Natural killer cell (primary cell): ENCODE measurements at regions not wholly inside any gene's neighbourhood (a gene's known extent, or its start where the extent isn't known, plus 50 kb on each side); places are given as distances from the start of the nearest gene placed in this dataset.

Experiments
- ATAC-seq, 3 donors: fragments of 150-1000 bp in 2 of 3; fragments of 200-7000 bp in 1 of 3; cut with Tn5 transposase; 1 replicate in 1 of 3; 2 replicates in 2 of 3; pipeline ENCODE4 v1.10.0; 2021; ENCODE audit warnings: mild to moderate bottlenecking in 2 of 3, moderate library complexity in 2 of 3
- DNase-seq, 2 donors: peaks; one replicate each; pipeline versions ENCODE4 v3.0.0 to v3.0.0-alpha.2; 2013 to 2021; ENCODE audit warnings: mixed read lengths in 1 of 2
- H3K27ac ChIP-seq: one replicate; pipeline ENCODE4 v1.5.1; 2013; ENCODE audit warnings: mild to moderate bottlenecking, low read length
- H3K27me3 ChIP-seq: one replicate; pipeline ENCODE4 v1.6.1; 2013; ENCODE audit warnings: low read length; ENCODE audit not compliant: control insufficient read depth, insufficient read depth
- H3K36me3 ChIP-seq: one replicate; pipeline ENCODE4 v1.6.1; 2013; ENCODE audit warnings: low read length; ENCODE audit not compliant: control insufficient read depth, insufficient read depth
- H3K4me1 ChIP-seq: one replicate; pipeline ENCODE4 v1.6.1; 2013; ENCODE audit warnings: low read length; ENCODE audit not compliant: control insufficient read depth, insufficient read depth
- H3K4me3 ChIP-seq: one replicate; pipeline ENCODE4 v1.5.1; 2013; ENCODE audit warnings: low read length
- H3K9me3 ChIP-seq: one replicate; pipeline ENCODE4 v1.6.1; 2013; ENCODE audit warnings: low read length; ENCODE audit not compliant: control insufficient read depth, insufficient read depth
- H3K27ac Mint-ChIP-seq, 2 donors: one replicate each; pipeline ENCODE4 v1.8.0; 2022; ENCODE audit warnings: mild to moderate bottlenecking in 2 of 2, mixed read lengths in 2 of 2, moderate library complexity in 1 of 2
- H3K27me3 Mint-ChIP-seq, 2 donors: one replicate each; pipeline ENCODE4 v1.8.0; 2022; ENCODE audit warnings: low read depth in 2 of 2, mixed read lengths in 2 of 2
- H3K36me3 Mint-ChIP-seq: one replicate; pipeline ENCODE4 v1.8.0; 2022; ENCODE audit warnings: mixed read lengths
- H3K4me1 Mint-ChIP-seq, 2 donors: one replicate each; pipeline ENCODE4 v1.8.0; 2022; ENCODE audit warnings: mixed read lengths in 2 of 2
- H3K4me3 Mint-ChIP-seq: one replicate; pipeline ENCODE4 v1.8.0; 2022; ENCODE audit warnings: mild to moderate bottlenecking, moderate library complexity, mixed read lengths
- H3K9me3 Mint-ChIP-seq, 2 donors: one replicate each; pipeline ENCODE4 v1.8.0; 2022; ENCODE audit warnings: mixed read lengths in 2 of 2
- WGBS: methylation state at CpG from one replicate; pipeline ENCODE4 v1.1.7; 2013; ENCODE audit warnings: missing lambda C conversion rate; ENCODE audit not compliant: insufficient coverage; 5-methylcytosine and 5-hydroxymethylcytosine counted together
- intact Hi-C: fragments of 100-400 bp; cut with micrococcal nuclease; formaldehyde crosslinking; loops from one replicate; pipeline ENCODE4 v1.14.2; 2022
- TF ChIP-seq, protein P1 (sequence below): fragments of 200-600 bp; IDR thresholded peaks from one replicate; pipeline ENCODE4 v1.8.0; 2022; ENCODE audit warnings: antibody characterized with exemption

DNA sequence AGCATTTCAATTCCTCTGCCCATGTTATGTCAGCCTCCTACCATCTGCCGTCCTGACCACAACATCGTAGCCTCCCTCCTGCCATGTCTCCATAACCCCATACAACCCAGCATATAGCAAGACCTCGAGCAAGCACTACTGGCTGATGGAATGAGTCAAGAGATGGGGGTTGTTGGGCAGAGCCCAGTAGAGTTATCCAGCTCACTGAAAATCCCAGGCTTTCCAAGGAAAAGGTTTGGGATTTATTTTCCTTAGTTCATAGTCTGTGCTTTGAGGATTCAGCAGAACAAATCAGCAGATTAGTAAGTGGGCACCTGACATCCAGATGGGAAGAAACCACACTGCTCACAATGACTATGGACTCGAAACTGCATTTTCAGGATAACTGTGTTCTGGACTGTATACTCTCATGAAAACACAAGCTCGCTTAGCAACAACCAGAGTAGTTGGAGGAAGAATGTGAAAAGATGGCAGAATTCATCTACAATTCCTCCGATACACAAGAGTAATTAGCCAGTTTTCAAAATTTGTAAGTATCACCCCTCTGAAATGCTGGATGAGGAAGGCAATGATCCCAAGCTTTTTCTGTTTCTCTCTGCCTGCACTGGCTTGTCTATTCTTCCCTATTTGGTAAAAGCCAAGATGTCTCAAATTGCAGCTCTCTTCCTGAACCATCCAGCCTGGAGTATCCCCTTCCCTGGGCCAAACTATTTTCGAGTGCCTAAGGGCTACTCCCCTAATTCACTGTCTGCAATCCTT lies 186.2 kb upstream of the TBL1X start:
- no peak overlapping the region for H3K4me3 ChIP-seq

DNA sequence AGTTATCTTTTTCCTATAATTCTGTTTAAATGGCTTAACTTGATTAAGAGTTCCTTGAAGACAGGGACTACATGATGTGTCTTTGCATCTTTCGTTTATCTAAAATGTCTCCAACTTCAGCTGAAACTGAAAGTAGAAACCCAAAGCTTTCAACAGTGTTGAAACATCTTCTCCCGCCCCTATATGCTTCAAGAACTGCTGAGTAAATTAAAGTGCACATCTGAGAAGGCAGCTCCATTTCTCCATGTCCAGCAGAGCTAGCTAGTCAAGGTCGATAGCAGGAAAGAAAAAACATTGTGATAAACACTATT lies 185.7 kb upstream of the TBL1X start:
- no peak overlapping the region for H3K27ac ChIP-seq
- H3K4me1 ChIP-seq: no peaks in the 10 kb centered on the region
- H3K36me3 ChIP-seq: no peaks in the 10 kb centered on the region
- WGBS: 43% methylated on average over 3 of the region's 3 CpGs
- intact Hi-C loops: no loop called here
- Mint-ChIP-seq H3K36me3 (no peaks in the 10 kb centered on the region), H3K9me3 (no peaks in the 10 kb centered on the region), H3K27ac (peak overlapping the region in 1 of 2 donors; percentile 57), H3K27me3 (peaks cover 0 to 2% of the 10 kb centered on the region in 2 donors), H3K4me3 (peak overlapping the region; percentile 32), H3K4me1 (peaks cover 0 to 11% of the 10 kb centered on the region in 2 donors)
- H3K27me3 ChIP-seq: no peaks in the 10 kb centered on the region
- DNase-seq (peak in 1 of 2 donors; percentile 16), ATAC-seq (no peak)
- no peaks in the 10 kb centered on the region for H3K9me3 ChIP-seq
- no peak overlapping the region for H3K4me3 ChIP-seq
- TF ChIP-seq, protein P1, sequence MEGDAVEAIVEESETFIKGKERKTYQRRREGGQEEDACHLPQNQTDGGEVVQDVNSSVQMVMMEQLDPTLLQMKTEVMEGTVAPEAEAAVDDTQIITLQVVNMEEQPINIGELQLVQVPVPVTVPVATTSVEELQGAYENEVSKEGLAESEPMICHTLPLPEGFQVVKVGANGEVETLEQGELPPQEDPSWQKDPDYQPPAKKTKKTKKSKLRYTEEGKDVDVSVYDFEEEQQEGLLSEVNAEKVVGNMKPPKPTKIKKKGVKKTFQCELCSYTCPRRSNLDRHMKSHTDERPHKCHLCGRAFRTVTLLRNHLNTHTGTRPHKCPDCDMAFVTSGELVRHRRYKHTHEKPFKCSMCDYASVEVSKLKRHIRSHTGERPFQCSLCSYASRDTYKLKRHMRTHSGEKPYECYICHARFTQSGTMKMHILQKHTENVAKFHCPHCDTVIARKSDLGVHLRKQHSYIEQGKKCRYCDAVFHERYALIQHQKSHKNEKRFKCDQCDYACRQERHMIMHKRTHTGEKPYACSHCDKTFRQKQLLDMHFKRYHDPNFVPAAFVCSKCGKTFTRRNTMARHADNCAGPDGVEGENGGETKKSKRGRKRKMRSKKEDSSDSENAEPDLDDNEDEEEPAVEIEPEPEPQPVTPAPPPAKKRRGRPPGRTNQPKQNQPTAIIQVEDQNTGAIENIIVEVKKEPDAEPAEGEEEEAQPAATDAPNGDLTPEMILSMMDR: no peak

More for the DNA sequence above, 186.2 kb upstream of the TBL1X start:
- Histone ChIP-seq H3K4me1 (no peaks in the 10 kb centered on the region), H3K36me3 (no peaks in the 10 kb centered on the region), H3K27me3 (no peaks in the 10 kb centered on the region), H3K9me3 (no peaks in the 10 kb centered on the region), H3K27ac (no peak overlapping the region)
- peaks cover 0 to 2% of the 10 kb centered on the region in 2 donors for H3K27me3 Mint-ChIP-seq
- no peaks in the 10 kb centered on the region for H3K36me3 Mint-ChIP-seq
- TF ChIP-seq, protein P1: no peak
- no CpG with 5 or more reads among the region's 7 CpGs for WGBS
- DNase-seq: no peak
- intact Hi-C loops: no loop called here
- peak overlapping the region; percentile 32 for H3K4me3 Mint-ChIP-seq
- peak overlapping the region in 1 of 2 donors; percentile 57 for H3K27ac Mint-ChIP-seq
- no peak for ATAC-seq
- peaks cover 0 to 14% of the 10 kb centered on the region in 2 donors for H3K4me1 Mint-ChIP-seq
- no peaks in the 10 kb centered on the region for H3K9me3 Mint-ChIP-seq

DNA sequence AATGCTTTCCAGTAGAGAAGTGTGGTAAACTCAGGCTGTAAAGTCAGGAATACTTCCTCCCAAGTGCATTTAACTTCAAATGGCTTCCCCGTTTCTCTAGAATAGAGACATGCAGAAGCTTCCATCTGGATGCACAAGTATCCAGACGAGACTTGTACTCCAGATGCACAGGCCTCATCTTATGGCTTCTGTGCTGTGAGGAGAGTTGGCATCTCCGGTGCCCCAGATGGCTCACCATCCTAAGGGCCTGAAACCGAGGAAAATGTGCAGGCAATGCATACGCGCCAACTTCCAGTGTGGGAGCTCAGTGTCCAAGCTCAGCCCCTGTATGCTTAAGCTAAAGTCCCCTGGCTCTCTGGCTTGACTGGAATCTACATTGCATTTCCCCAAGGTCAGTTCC lies 184.0 kb upstream of the TBL1X start:
- Histone ChIP-seq H3K27me3 (no peaks in the 10 kb centered on the region), H3K27ac (no peak overlapping the region), H3K9me3 (no peaks in the 10 kb centered on the region), H3K36me3 (no peaks in the 10 kb centered on the region), H3K4me1 (no peaks in the 10 kb centered on the region), H3K4me3 (no peak overlapping the region)
- no peak for ATAC-seq
- Mint-ChIP-seq H3K27ac (no peak overlapping the region), H3K4me1 (peaks cover 6 to 17% of the 10 kb centered on the region in 2 donors), H3K9me3 (no peaks in the 10 kb centered on the region), H3K4me3 (no peak overlapping the region), H3K27me3 (peaks cover under 1 to 2% of the 10 kb centered on the region in 2 donors), H3K36me3 (no peaks in the 10 kb centered on the region)
- intact Hi-C loops: no loop called here
- 96% methylated on average over 6 of the region's 6 CpGs for WGBS
- TF ChIP-seq, protein P1: no peak
- no peak for DNase-seq

DNA sequence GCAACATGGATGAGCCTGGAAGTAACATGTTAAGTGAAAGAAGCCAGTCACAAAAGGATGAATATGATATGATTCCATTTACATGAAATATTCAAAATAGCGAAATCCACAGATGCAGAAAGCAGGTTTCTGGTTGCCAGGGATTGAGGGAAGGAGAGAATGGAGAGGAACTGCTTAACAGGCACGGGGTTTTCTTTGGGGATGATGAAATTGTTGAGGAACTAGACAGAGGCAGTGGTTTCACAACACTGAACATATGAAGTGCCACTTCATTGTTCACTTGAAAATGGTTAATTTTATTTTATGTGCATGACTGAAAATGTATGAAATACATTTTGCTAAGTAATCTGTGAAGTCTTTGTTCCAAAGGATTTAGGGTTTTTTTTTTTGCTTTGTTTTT lies 182.5 kb upstream of the TBL1X start:
- Mint-ChIP-seq H3K4me1 (peaks cover 11 to 22% of the 10 kb centered on the region in 2 donors), H3K4me3 (no peak overlapping the region), H3K27ac (no peak overlapping the region), H3K27me3 (peaks cover 0 to 6% of the 10 kb centered on the region in 2 donors), H3K9me3 (no peaks in the 10 kb centered on the region), H3K36me3 (no peaks in the 10 kb centered on the region)
- no peak for ATAC-seq
- intact Hi-C loops: no loop called here
- WGBS: 42% methylated on average over 2 of the region's 2 CpGs
- DNase-seq: no peak
- Histone ChIP-seq H3K27me3 (no peaks in the 10 kb centered on the region), H3K9me3 (no peaks in the 10 kb centered on the region), H3K27ac (no peak overlapping the region), H3K36me3 (no peaks in the 10 kb centered on the region), H3K4me3 (no peak overlapping the region), H3K4me1 (no peaks in the 10 kb centered on the region)
- TF ChIP-seq, protein P1: no peak
